ENCODE measurements at regions not wholly inside any gene's neighbourhood (a gene's known extent, or its start where the extent isn't known, plus 50 kb on each side); places are given as distances from the start of the nearest gene placed in this dataset.

GRCh38 chr13:108455320-108455719, 174.1 kb upstream of the MYO16 start:
- TF ChIP-seq, protein P1, sequence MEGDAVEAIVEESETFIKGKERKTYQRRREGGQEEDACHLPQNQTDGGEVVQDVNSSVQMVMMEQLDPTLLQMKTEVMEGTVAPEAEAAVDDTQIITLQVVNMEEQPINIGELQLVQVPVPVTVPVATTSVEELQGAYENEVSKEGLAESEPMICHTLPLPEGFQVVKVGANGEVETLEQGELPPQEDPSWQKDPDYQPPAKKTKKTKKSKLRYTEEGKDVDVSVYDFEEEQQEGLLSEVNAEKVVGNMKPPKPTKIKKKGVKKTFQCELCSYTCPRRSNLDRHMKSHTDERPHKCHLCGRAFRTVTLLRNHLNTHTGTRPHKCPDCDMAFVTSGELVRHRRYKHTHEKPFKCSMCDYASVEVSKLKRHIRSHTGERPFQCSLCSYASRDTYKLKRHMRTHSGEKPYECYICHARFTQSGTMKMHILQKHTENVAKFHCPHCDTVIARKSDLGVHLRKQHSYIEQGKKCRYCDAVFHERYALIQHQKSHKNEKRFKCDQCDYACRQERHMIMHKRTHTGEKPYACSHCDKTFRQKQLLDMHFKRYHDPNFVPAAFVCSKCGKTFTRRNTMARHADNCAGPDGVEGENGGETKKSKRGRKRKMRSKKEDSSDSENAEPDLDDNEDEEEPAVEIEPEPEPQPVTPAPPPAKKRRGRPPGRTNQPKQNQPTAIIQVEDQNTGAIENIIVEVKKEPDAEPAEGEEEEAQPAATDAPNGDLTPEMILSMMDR (IDR thresholded peaks at IDR 0.05), result no peak
- no peak for TF ChIP-seq POLR2A (IDR thresholded peaks at IDR 0.05)

Data from sigmoid colon (tissue), 3 donors.